WI38 (cell line): ENCODE measurements at regions not wholly inside any gene's neighbourhood (a gene's known extent, or its start where the extent isn't known, plus 50 kb on each side); places are given as distances from the start of the nearest gene placed in this dataset.
"Not testable (repeated sequence)": the region's sequence is repeated elsewhere in the genome, so short reads cannot be mapped to it uniquely, and the experiment has no call there.

Experiments used
- H3K4me3 ChIP-seq: 2 replicates; pipeline ENCODE4 v1.5.1; 2011; ENCODE audit warnings: low read depth, mild to moderate bottlenecking, control low read depth, low read length
- TF ChIP-seq, protein P1 (sequence below): IDR thresholded peaks from 2 replicates; pipeline ENCODE4 v1.5.1; 2012; ENCODE audit warnings: low read depth, mild to moderate bottlenecking, control low read depth, low read length

DNA sequence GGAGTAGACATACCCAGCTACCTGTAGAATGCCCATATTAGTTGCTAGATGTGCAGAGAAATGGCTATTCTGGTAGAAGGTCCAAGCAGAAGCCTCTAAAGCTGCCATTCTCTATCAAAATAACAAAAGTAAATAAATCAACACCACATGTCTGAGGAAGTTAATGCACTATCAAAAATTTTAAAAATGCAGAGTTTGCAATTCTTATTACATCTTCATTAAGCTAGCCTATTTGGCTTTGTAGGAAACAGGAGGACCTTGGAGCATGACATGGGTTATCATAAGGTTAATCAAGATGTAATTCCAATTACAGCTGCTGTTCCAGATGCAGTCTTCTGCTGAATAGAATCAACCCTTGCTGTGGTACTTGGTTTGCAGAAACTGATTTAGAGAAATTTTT is 188.4 kb downstream of the TBX18 start:
- H3K4me3 ChIP-seq, result no peak overlapping the region

GRCh38 chr6:84575264-84575663 is 189.1 kb downstream of the TBX18 start:
- TF ChIP-seq, protein P1, sequence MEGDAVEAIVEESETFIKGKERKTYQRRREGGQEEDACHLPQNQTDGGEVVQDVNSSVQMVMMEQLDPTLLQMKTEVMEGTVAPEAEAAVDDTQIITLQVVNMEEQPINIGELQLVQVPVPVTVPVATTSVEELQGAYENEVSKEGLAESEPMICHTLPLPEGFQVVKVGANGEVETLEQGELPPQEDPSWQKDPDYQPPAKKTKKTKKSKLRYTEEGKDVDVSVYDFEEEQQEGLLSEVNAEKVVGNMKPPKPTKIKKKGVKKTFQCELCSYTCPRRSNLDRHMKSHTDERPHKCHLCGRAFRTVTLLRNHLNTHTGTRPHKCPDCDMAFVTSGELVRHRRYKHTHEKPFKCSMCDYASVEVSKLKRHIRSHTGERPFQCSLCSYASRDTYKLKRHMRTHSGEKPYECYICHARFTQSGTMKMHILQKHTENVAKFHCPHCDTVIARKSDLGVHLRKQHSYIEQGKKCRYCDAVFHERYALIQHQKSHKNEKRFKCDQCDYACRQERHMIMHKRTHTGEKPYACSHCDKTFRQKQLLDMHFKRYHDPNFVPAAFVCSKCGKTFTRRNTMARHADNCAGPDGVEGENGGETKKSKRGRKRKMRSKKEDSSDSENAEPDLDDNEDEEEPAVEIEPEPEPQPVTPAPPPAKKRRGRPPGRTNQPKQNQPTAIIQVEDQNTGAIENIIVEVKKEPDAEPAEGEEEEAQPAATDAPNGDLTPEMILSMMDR, result no peak

More for the DNA sequence above, 188.4 kb downstream of the TBX18 start:
- TF ChIP-seq, protein P1, result no peak

GRCh38 chr6:84569882-84570281 is 194.5 kb downstream of the TBX18 start:
- H3K4me3 ChIP-seq, result no peak overlapping the region
- TF ChIP-seq, protein P1, result no peak

More at GRCh38 chr6:84575264-84575663, 189.1 kb downstream of the TBX18 start:
- H3K4me3 ChIP-seq, result no peak overlapping the region

DNA sequence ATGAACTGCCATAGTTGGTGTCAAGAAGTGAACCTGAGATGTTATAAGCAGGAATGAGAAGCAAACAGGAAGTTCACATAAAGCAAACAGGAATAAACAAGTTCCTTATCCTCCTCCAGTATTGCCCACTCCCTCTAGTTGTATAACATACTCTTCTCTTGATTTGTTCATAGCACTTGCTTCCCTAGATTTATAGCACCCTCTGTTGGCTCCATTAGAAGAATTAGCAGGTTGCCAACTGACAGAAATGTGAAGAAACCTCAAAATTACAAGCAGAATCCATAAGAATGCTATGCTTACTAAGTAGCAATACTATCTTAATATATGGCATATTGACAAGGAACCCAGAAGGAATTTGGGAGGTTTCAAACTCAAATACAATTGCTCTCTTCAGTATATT is 195.4 kb downstream of the TBX18 start:
- no peak overlapping the region for H3K4me3 ChIP-seq

DNA sequence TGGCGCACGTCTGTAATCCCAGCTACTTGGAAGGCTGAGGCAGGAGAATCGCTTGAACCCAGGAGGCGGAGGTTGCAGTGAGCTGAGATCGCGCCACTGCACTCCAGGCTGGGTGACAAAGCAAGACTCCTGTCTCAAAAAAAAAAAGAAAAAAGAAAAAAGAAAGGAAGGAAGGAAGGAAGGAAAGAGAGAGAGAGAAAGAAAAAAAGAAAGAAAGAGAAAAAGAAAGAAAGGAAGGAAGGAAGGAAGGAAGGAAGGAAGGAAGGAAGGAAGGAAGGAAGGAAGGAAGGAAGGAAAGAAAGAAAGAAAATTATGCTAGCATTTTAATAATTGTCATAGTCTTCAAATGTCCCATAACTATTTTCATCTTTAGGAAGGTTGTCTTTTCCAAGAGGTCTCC is 198.7 kb downstream of the TBX18 start:
- not testable (repeated sequence) for H3K4me3 ChIP-seq

More for the DNA sequence above, 195.4 kb downstream of the TBX18 start:
- TF ChIP-seq, protein P1, result no peak

- TF ChIP-seq, protein P1, result no peak
Measured at GRCh38 chr6:84560436-84561390, 203.7 kb downstream of the TBX18 start.

GRCh38 chr6:84556541-84557335 is 207.7 kb downstream of the TBX18 start:
- TF ChIP-seq, protein P1, result no peak
- H3K4me3 ChIP-seq, result no peak overlapping the region

More at GRCh38 chr6:84560436-84561390, 203.7 kb downstream of the TBX18 start:
- no peak overlapping the region for H3K4me3 ChIP-seq
